GM12878 (cell line): ENCODE measurements at regions not wholly inside any gene's neighbourhood (a gene's known extent, or its start where the extent isn't known, plus 50 kb on each side); places are given as distances from the start of the nearest gene placed in this dataset.

Source experiments
- CHD1 ChIP-seq: IDR thresholded peaks from 2 replicates; pipeline ENCODE4 v1.6.1; 2012; ENCODE audit warnings: low read depth, low read length, improper control_type of control experiment
- NFYB ChIP-seq: IDR thresholded peaks from 2 replicates; pipeline ENCODE4 v1.6.1; 2011; ENCODE audit warnings: low read depth, mild to moderate bottlenecking, low read length, improper control_type of control experiment, moderate library complexity; ENCODE audit not compliant: insufficient read depth
- RB1 ChIP-seq: fragments of 450-650 bp; formaldehyde crosslinking; IDR thresholded peaks from 2 replicates; pipeline ENCODE4 v1.6.1; 2017; ENCODE audit warnings: mild to moderate bottlenecking, borderline replicate concordance
- TCF12 ChIP-seq: IDR thresholded peaks from 2 replicates; pipeline ENCODE4 v1.6.1; 2011; ENCODE audit warnings: low read depth, mild to moderate bottlenecking, low read length
- ZBED1 ChIP-seq: IDR thresholded peaks from 2 replicates; pipeline ENCODE4 v1.6.1; 2016; ENCODE audit warnings: borderline replicate concordance
- ZNF24 ChIP-seq: fragments of 450-650 bp; IDR thresholded peaks from 2 replicates; pipeline ENCODE4 v1.6.1; 2017; ENCODE audit warnings: antibody characterized with exemption, mild to moderate bottlenecking
- ZZZ3 ChIP-seq: IDR thresholded peaks from 2 replicates; pipeline ENCODE4 v1.6.1; 2011; ENCODE audit warnings: low read depth; ENCODE audit not compliant: control insufficient read depth, insufficient read length
- TF ChIP-seq, protein P1 (sequence below), 3 experiments: IDR thresholded peaks in 2 of 3; conservative IDR thresholded peaks in 1 of 3; 2 replicates each; pipeline ENCODE4 v1.5.1; 2011; ENCODE audit warnings: low read depth in 3 of 3, low read length in 3 of 3, mild to moderate bottlenecking in 3 of 3, control low read depth in 2 of 3, moderate library complexity in 2 of 3, inconsistent platforms in 1 of 3, mixed read lengths in 1 of 3; ENCODE audit not compliant: control insufficient read depth in 2 of 3, insufficient read depth in 1 of 3; ENCODE audit errors: extremely low read depth in 1 of 3
- TF ChIP-seq, protein P2 (sequence below): IDR thresholded peaks from 2 replicates; pipeline ENCODE4 v1.6.1; 2012; ENCODE audit warnings: mild to moderate bottlenecking, low read depth, low read length
- TF ChIP-seq, protein P3 (sequence below): IDR thresholded peaks from 2 replicates; pipeline ENCODE4 v1.6.1; 2012; ENCODE audit warnings: low read depth, low read length, improper control_type of control experiment

DNA sequence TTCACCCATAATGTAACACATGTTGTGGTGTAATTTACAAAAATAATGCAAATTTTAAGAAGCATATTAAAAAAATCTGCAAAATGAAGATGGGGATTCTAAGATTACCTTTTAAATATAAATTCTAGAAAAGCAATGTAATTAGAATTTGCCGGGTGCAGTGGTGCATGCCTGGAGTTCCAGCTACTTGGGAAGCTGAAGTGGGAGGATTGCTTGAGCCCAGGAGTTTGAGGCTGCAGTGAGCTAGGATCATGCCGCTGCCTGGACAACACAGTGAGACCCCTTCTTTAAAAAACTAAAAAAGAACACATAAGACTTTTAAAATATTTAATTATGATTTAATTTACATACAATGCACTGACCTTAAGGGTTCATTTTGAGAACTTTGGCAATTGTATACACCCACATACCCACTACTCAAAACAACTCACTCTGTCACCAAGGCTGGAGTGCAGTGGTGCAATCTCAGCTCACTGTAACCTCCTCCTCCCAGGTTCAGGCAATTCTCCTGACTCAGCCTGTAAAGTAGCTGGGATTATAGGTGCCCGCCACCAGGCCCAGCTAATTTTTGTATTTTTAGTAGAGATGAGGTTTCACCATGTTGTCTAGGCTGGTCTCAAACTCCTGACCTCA is 134.0 kb upstream of the TBL1XR1 start:
- TF ChIP-seq NFYB (no peak), ZBED1 (no peak), RB1 (no peak), ZNF24 (no peak), CHD1 (no peak), TCF12 (no peak), ZZZ3 (no peak)
- TF ChIP-seq, protein P1, sequence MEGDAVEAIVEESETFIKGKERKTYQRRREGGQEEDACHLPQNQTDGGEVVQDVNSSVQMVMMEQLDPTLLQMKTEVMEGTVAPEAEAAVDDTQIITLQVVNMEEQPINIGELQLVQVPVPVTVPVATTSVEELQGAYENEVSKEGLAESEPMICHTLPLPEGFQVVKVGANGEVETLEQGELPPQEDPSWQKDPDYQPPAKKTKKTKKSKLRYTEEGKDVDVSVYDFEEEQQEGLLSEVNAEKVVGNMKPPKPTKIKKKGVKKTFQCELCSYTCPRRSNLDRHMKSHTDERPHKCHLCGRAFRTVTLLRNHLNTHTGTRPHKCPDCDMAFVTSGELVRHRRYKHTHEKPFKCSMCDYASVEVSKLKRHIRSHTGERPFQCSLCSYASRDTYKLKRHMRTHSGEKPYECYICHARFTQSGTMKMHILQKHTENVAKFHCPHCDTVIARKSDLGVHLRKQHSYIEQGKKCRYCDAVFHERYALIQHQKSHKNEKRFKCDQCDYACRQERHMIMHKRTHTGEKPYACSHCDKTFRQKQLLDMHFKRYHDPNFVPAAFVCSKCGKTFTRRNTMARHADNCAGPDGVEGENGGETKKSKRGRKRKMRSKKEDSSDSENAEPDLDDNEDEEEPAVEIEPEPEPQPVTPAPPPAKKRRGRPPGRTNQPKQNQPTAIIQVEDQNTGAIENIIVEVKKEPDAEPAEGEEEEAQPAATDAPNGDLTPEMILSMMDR (IDR thresholded peaks at IDR 0.05 in 2 of 3, conservative IDR thresholded peaks at IDR 0.05 in 1 of 3; ENCODE audit: control insufficient read depth in 2 of 3, extremely low read depth in 1 of 3, insufficient read depth in 1 of 3, low read depth in 3 of 3, low read length in 3 of 3) = no peak
- TF ChIP-seq, protein P2, sequence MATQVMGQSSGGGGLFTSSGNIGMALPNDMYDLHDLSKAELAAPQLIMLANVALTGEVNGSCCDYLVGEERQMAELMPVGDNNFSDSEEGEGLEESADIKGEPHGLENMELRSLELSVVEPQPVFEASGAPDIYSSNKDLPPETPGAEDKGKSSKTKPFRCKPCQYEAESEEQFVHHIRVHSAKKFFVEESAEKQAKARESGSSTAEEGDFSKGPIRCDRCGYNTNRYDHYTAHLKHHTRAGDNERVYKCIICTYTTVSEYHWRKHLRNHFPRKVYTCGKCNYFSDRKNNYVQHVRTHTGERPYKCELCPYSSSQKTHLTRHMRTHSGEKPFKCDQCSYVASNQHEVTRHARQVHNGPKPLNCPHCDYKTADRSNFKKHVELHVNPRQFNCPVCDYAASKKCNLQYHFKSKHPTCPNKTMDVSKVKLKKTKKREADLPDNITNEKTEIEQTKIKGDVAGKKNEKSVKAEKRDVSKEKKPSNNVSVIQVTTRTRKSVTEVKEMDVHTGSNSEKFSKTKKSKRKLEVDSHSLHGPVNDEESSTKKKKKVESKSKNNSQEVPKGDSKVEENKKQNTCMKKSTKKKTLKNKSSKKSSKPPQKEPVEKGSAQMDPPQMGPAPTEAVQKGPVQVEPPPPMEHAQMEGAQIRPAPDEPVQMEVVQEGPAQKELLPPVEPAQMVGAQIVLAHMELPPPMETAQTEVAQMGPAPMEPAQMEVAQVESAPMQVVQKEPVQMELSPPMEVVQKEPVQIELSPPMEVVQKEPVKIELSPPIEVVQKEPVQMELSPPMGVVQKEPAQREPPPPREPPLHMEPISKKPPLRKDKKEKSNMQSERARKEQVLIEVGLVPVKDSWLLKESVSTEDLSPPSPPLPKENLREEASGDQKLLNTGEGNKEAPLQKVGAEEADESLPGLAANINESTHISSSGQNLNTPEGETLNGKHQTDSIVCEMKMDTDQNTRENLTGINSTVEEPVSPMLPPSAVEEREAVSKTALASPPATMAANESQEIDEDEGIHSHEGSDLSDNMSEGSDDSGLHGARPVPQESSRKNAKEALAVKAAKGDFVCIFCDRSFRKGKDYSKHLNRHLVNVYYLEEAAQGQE = no peak
- TF ChIP-seq, protein P3, sequence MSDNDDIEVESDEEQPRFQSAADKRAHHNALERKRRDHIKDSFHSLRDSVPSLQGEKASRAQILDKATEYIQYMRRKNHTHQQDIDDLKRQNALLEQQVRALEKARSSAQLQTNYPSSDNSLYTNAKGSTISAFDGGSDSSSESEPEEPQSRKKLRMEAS = no peak
